ENCODE measurements at regions not wholly inside any gene's neighbourhood (a gene's known extent, or its start where the extent isn't known, plus 50 kb on each side); places are given as distances from the start of the nearest gene placed in this dataset.
"Not testable (repeated sequence)": the region's sequence is repeated elsewhere in the genome, so short reads cannot be mapped to it uniquely, and the experiment has no call there.

- DNase-seq, result no peak
Measured at GRCh38 chr20:25985597-25985996, 288.9 kb upstream of the ZNF337 start.

GRCh38 chr20:25984933-25985332 lies 288.3 kb upstream of the ZNF337 start:
- DNase-seq, result no peak

DNA sequence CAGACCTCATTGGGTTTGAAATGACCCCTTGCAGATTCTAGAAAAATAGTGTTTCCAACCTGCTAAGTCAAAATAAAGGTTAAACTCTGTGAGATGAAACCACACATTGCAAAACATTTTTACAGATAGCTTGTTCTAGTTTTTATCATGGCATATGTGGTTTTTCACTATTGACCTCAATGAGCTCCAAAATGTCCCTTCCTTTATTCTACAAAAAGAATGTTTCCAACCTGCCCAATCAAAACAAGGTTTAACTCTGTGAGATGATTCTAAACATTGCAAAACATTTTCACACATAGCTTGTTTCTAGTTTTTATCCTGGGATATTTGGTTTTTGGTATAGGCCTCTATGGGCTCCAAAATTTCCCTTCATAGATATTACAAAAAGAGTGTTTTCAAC lies 286.0 kb upstream of the ZNF337 start:
- DNase-seq, result not testable (repeated sequence)

DNA sequence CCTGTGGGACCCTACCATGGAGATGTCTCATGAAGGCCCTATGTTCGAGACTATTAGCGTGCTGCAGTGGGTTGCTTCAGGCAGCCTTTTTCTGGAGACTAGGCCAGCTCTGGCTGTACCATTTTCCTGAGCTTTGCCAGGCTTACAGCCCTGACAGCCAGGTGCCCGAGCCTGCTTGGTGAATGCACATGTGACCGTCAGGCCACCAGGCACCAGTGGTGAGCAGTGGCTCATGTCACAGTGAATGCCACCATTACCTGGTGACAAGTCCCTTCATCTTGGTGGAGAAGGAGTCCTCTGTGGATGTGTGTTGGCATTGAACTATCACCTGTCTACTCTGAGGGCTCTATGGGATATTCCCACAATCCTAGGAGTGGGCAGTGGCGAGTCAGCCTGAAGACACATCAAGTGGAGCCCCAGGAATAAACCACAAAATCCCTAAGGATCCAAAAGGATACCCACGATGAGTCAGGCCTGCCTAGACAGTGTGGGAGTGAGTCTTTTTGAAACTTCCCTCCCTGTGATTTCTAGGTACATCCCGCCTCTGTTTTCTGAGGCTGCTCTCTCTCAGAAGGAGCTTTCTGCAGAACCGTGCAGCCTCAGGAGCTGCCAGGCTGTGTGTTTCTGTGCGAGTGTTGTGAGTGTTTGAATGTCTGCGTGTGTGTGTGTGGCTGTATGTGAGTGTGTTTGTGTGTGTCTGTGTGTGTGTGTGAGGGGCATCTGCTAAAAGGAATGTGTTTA lies 282.0 kb upstream of the ZNF337 start:
- not testable (repeated sequence) for DNase-seq

DNA sequence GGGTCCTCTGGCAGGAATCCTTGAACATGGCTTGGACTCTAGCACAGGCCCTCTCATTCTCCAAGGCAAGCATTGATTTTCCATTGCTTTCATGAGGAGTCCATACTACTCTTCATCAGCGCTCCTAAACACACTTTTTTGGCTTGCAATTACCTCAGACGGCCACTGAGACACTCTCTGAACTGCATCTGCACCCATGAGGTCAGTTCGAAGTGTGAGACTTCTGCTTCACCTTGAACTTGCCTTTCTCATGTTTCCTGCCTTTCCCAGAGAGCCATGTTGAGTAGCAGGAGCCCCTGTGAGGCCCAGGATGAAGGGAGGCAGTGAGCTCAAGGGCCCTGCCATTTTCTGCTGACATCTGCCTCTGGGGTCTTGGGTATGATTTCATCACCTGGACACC lies 279.2 kb upstream of the ZNF337 start:
- not testable (repeated sequence) for DNase-seq

DNA sequence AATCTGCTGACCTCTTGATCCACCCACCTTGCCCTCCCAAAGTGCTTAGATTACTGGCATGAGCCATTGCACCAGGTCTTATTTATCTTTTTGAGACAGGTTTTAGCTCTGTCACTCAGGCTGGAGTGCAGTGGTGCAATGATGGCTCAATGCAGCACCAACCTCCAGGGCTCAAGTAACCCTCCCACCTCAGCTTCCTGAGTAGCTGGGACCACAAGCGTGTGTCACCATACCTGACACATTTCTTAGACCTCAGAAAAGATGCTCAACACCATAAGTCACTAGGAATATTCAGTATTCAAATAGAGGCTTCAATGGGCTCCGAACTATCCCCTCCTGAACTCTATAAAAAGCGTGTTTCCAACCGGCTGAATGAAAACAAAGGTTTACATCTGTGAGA lies 268.6 kb upstream of the ZNF337 start:
- not testable (repeated sequence) for DNase-seq

DNA sequence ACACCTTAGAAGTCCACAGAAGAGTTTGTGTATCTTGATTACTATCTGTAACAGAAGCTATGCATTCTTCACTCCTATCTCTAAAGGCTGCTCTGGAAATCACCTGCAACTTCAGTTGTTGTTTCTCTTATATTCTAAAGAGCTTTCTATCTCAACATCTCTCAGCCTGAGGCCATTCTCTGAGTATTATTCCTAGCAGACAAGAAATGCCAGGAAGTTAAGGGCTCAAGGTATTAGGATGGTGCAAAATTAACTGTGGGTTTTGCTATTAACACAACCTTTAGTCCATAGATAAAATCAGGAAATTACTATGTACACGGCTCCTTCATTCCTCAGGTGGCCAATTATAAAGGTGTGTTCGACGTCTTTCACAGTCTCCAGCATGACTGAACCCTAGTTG lies 257.2 kb upstream of the ZNF337 start:
- DNase-seq, result not testable (repeated sequence)

DNA sequence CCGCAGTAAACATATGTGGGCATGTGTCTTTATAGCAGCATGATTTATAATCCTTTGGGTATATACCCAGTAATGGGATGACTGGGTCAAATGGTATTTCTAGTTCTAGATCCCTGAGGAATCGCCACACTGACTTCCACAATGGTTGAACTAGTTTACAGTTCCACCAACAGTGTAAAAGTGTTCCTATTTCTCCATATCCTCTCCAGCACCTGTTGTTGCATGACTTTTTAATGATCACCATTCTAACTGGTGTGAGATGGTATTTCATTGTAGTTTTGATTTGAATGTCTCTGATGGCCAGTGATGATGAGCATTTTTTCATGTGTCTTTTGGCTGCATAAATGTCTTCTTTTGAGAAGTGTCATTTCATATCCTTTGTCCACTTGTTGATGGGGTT lies 238.6 kb upstream of the ZNF337 start:
- not testable (repeated sequence) for DNase-seq

- DNase-seq, result not testable (repeated sequence)
Measured at GRCh38 chr20:25932806-25933205, 236.2 kb upstream of the ZNF337 start.

- DNase-seq, result not testable (repeated sequence)
Measured at GRCh38 chr20:25932170-25932569, 235.5 kb upstream of the ZNF337 start.

DNA sequence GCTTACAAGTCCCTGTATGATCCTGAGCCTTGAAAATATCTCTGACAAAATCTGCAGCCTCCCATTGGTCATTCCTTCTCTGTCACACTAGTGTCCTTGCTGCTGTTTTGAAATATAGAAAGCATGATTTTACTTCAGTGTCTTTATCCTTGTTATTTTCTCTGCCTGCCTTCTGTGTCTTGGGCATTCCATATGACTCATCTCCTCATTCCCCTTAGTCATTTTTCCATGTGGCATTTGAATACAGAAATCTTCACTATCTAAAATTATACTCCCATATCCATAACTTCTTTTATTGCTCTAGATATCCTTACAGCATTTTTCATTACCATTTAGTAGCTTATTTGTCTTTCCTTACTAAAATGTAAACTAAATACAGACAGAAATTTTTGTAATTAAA lies 205.7 kb upstream of the ZNF337 start:
- not testable (repeated sequence) for DNase-seq

- DNase-seq, result not testable (repeated sequence)
Measured at GRCh38 chr20:25898663-25899062, 202.0 kb upstream of the ZNF337 start.

- DNase-seq, result not testable (repeated sequence)
Measured at GRCh38 chr20:25879096-25879495, 182.4 kb upstream of the ZNF337 start.

- DNase-seq, result not testable (repeated sequence)
Measured at GRCh38 chr20:25868650-25868979, 172.0 kb upstream of the ZNF337 start.

DNA sequence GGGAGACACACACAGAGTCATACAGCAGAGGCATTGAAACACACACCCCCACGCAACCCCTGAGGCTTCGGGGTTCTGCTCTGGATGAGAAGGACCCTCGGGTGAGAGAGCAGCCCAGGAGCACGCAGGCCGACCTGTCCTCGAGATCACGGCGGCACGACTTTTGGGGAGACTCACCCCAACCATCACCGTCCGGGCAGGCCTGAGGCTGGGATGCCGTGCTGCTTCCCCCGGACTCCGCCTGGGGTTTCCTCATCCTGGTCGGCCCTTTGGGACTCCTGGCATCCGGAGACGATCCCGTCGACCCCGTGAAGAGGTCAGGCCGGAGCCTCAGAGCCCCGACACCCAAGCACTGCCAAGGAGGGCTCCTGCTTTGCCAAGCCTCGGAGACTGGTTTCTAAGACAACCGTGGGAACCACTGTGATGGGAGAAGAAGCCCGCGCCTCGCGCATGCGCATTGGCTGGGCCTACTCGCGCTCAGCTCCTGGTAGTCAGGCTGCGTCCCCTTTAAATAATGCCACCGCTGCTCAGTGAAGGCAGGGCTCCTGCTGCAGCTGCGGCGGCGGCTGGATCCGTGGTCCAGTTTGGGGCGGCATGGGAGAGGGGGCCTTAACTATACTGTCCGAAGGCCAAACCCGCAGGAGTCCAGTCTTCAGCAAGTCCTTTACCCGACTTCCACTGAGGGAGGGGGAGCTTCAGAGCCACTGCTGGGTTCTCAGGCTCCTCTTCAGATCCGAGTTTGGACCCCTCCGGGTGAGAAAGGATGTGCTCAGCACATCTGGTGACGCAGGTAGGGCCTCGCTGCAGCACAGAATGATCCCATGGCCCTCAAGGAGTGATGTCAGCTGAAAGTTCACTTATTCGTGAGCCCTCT lies 171.4 kb upstream of the ZNF337 start:
- peak; percentile 42 for DNase-seq

- not testable (repeated sequence) for DNase-seq
Measured at GRCh38 chr20:25867015-25867775, 170.5 kb upstream of the ZNF337 start.

DNA sequence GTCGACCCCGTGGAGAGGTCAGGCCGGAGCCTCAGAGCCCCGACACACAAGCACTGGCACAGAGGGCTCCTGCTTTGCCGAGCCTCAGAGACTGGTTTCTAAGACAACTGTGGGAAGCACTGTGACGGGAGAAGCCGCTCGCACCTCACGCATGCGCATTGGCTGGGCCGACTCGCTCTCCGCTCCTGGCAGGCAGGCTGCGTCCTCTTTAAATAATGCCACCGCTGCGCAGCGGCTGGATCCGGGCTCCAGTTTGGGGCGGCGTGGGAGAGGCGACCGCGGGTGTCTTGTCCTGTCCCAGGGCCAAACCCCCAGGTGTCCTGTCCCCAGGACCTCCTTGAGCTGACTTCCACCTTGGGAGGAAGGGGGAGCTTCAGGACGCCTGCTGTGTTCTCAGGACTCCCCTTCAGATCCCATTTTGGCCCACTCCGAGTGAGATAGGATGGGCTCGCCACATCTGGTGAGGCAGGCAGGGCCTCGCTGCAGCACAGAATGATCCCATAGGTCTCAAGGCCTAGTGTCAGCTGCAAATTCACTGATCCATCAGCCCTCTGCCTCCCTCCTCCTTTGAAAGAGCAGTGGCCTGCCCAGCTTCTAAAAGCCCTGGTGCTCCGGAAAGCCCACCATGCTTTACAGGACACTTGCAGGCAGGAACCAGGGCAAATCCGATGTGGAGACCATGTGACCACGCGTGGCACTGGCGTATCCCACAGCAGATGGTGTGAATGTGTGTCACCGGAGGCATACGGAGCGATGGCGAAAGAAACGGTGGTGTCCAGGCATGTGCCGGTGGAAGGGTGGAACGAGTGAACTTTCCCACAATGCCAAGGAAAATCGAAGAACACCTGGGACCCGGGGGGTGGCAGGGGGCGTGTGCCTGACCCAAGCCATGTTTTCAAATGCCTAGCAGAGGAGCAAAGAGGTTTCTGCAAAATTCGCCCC lies 169.3 kb upstream of the ZNF337 start:
- peak; percentile 47 for DNase-seq

GRCh38 chr20:25864963-25865714 lies 168.5 kb upstream of the ZNF337 start:
- not testable (repeated sequence) for DNase-seq

- DNase-seq, result no peak
Measured at GRCh38 chr20:25864326-25864962, 167.8 kb upstream of the ZNF337 start.

- DNase-seq, result no peak
Measured at GRCh38 chr20:25863536-25864325, 167.1 kb upstream of the ZNF337 start.
